ENCODE measurements at regions not wholly inside any gene's neighbourhood (a gene's known extent, or its start where the extent isn't known, plus 50 kb on each side); places are given as distances from the start of the nearest gene placed in this dataset.

DNA sequence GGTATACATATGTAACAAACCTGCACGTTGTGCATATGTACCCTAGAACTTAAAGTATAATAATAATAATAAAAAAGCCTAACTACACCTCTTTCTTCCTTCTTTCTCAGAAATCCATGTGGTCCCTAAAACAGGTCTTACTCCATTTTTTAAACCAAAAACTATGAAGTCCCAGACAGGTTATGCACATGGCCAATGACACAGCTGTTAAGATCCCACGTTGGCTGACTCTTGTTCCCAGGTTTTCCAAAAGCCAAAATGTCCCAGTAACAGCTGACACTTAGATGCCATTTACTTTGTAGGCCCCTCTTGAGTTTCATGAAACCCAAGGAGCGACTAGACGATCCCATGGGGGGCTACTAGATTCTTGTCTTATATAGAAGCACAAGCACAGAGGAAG lies 97.0 kb downstream of the KCNF1 start:
- TF ChIP-seq YY1 (IDR thresholded peaks at IDR 0.05; ENCODE audit: insufficient read depth, insufficient read length) (no peak), ZNF274 (IDR thresholded peaks at IDR 0.05; ENCODE audit: low read depth, low read length) (no peak)

Measured in NT2/D1 (cell line).